K562 (cell line): ENCODE measurements at regions not wholly inside any gene's neighbourhood (a gene's known extent, or its start where the extent isn't known, plus 50 kb on each side); places are given as distances from the start of the nearest gene placed in this dataset.

Source experiments
- ATAC-seq: fragments of 200-7000 bp; cut with Tn5 transposase; 3 replicates; pipeline ENCODE4 v1.9.1; 2020; ENCODE audit warnings: moderate library complexity
- BruUV-seq: library from RNA; stranded (reverse); fragments of 400-500 nt; replicated peaks from 2 replicates; lab custom pipeline; 2021; lab: Mats Ljungman, UMichigan
- CTCF ChIA-PET: fragments of 300-600 bp; formaldehyde crosslinking; extraction: SDS; loops from one replicate; lab custom pipeline; 2021; ENCODE audit warnings: low intra/inter-chr PET ratio; lab: Yijun Ruan, JAX
- POLR2A ChIA-PET: fragments of 300-600, 350-650 bp; sonication (Branson Sonifier 250); formaldehyde crosslinking; extraction: SDS; loops from one replicate; lab custom pipeline; 2021; ENCODE audit warnings: antibody characterized with exemption, inconsistent platforms; lab: Yijun Ruan, JAX
- DNase-seq, 4 experiments: peaks; one replicate each; pipeline versions ENCODE4 v3.0.0 to v3.0.0-alpha.2; 2011 to 2018; ENCODE audit warnings: low spot score in 3 of 4, mixed read lengths in 3 of 4; ENCODE audit errors: extremely low read depth in 1 of 4
- FAIRE-seq: peaks from 2 replicates; lab custom pipeline; 2011; peaks lifted over from hg19 to GRCh38; lab: Jason Lieb, UNC
- H2AFZ ChIP-seq: 2 replicates; pipeline ENCODE4 v1.6.0; 2011; ENCODE audit warnings: low read depth, low read length, control low read depth, inconsistent platforms
- H3K27ac ChIP-seq: fragments of 200-600 bp; 3 replicates; pipeline ENCODE4 v1.8.0; 2011; ENCODE audit warnings: low read depth, mild to moderate bottlenecking, control low read depth, inconsistent platforms, low read length, moderate library complexity, mixed read lengths; ENCODE audit errors: extremely low read depth
- H3K27me3 ChIP-seq, 2 experiments: fragments of 300-600 bp in 1 of 2; 2 replicates in 1 of 2; 3 replicates in 1 of 2; pipeline versions ENCODE4 v1.6.0 to v1.8.0; 2011; ENCODE audit warnings: inconsistent platforms in 2 of 2, low read length in 2 of 2, mild to moderate bottlenecking in 1 of 2, mixed read lengths in 1 of 2, moderate library complexity in 1 of 2; ENCODE audit not compliant: control insufficient read depth in 2 of 2, insufficient read depth in 2 of 2
- H3K36me3 ChIP-seq: fragments of 300-600 bp; 3 replicates; pipeline ENCODE4 v1.8.0; 2011; ENCODE audit warnings: mild to moderate bottlenecking, low read length, inconsistent platforms; ENCODE audit not compliant: control insufficient read depth, insufficient read depth
- H3K4me1 ChIP-seq, 2 experiments: fragments of 200-600 bp in 1 of 2; replicated peaks in 1 of 2; 2 replicates in 1 of 2; 3 replicates in 1 of 2; pipeline versions ENCODE4 v1.5.1 to v1.8.0; 2011; ENCODE audit warnings: inconsistent platforms in 2 of 2, low read length in 2 of 2, mild to moderate bottlenecking in 1 of 2, mixed read lengths in 1 of 2, moderate library complexity in 1 of 2; ENCODE audit not compliant: control insufficient read depth in 2 of 2, insufficient read depth in 2 of 2
- H3K4me2 ChIP-seq: 2 replicates; pipeline ENCODE4 v1.6.1; 2011; ENCODE audit warnings: low read length, control low read depth, inconsistent platforms, mixed read lengths; ENCODE audit not compliant: insufficient read depth
- H3K4me3 ChIP-seq: fragments of 200-600 bp; sonication (generic), shearing (Covaris generic); 2 replicates; pipeline ENCODE4 v1.5.1; 2016; ENCODE audit warnings: control low read depth, inconsistent platforms
- H3K79me2 ChIP-seq: fragments of 200-600 bp; 3 replicates; pipeline ENCODE4 v1.8.0; 2011; ENCODE audit warnings: low read length, inconsistent platforms; ENCODE audit not compliant: control insufficient read depth, insufficient read depth
- H3K9ac ChIP-seq, 2 experiments: 2 replicates each; pipeline versions ENCODE4 v1.6.0 to v1.6.1; 2011; ENCODE audit warnings: low read depth in 2 of 2, low read length in 2 of 2, control low read depth in 1 of 2, inconsistent platforms in 1 of 2, mild to moderate bottlenecking in 1 of 2, mixed read lengths in 1 of 2; ENCODE audit not compliant: insufficient read depth in 1 of 2
- H3K9me1 ChIP-seq: one replicate; pipeline ENCODE4 v1.6.0; 2011; ENCODE audit warnings: inconsistent platforms, mild to moderate bottlenecking, low read length, moderate library complexity; ENCODE audit not compliant: control insufficient read depth, insufficient read depth
- H3K9me3 ChIP-seq: replicated peaks from 2 replicates; pipeline ENCODE4 v1.5.1; 2011; ENCODE audit warnings: low read depth, low read length, inconsistent platforms; ENCODE audit not compliant: control insufficient read depth, insufficient read depth
- H4K20me1 ChIP-seq: replicated peaks from 2 replicates; pipeline ENCODE4 v1.6.1; 2011; ENCODE audit warnings: low read length, inconsistent platforms, mixed read lengths; ENCODE audit not compliant: control insufficient read depth, insufficient read depth
- EP300 ChIP-seq: IDR thresholded peaks from 2 replicates; pipeline ENCODE4 v1.6.1; 2012; ENCODE audit warnings: low read length, improper control_type of control experiment
- GATAD2A ChIP-seq: fragments of 450-650 bp; IDR thresholded peaks from 2 replicates; pipeline ENCODE4 v1.6.1; 2017
- IFI16 ChIP-seq: fragments of 250-450 bp; sonication (Bioruptor Pico); IDR thresholded peaks from 2 replicates; pipeline ENCODE4 v2.1.2; 2022; ENCODE audit warnings: mild to moderate bottlenecking, inconsistent platforms
- JUNB ChIP-seq: fragments of 450-650 bp; formaldehyde crosslinking; conservative IDR thresholded peaks from 2 replicates; pipeline ENCODE4 v1.4.0; 2020; ENCODE audit warnings: mild to moderate bottlenecking
- LARP7 ChIP-seq: fragments of 450-650 bp; IDR thresholded peaks from 2 replicates; pipeline ENCODE4 v1.6.1; 2016
- MBD2 ChIP-seq: sonication (generic); IDR thresholded peaks from 2 replicates; pipeline ENCODE4 v1.6.1; 2016; ENCODE audit warnings: low read depth, borderline replicate concordance
- MEF2D ChIP-seq: conservative IDR thresholded peaks from 2 replicates; pipeline ENCODE4 v1.6.1; 2016; ENCODE audit warnings: low read depth, missing genetic modification characterization, missing compliant biosample characterization
- NCOA2 ChIP-seq, 2 experiments: fragments of 450-650 bp; IDR thresholded peaks; 2 replicates each; pipeline ENCODE4 v1.6.1; 2018; ENCODE audit warnings: mild to moderate bottlenecking in 2 of 2, moderate library complexity in 1 of 2; ENCODE audit not compliant: partially characterized antibody in 2 of 2
- NFIX ChIP-seq: fragments of 250-450 bp; sonication (Bioruptor Pico); IDR thresholded peaks from 2 replicates; pipeline ENCODE4 v1.4.0; 2020; ENCODE audit warnings: low read depth, mild to moderate bottlenecking, moderate library complexity
- PYGO2 ChIP-seq: fragments of 450-650 bp; IDR thresholded peaks from 2 replicates; pipeline ENCODE4 v1.6.1; 2016; ENCODE audit warnings: mild to moderate bottlenecking, missing genetic modification characterization, moderate library complexity, missing compliant biosample characterization
- RCOR1 ChIP-seq, 2 experiments: IDR thresholded peaks; 2 replicates each; pipeline ENCODE4 v1.6.1; 2012; ENCODE audit warnings: low read depth in 2 of 2, low read length in 2 of 2, borderline replicate concordance in 1 of 2, improper control_type of control experiment in 1 of 2
- SREBF2 ChIP-seq: sonication (generic); formaldehyde crosslinking; IDR thresholded peaks from 2 replicates; pipeline ENCODE4 v1.4.0; 2020; ENCODE audit warnings: mild to moderate bottlenecking, missing genetic modification reagents
- TRIM24 ChIP-seq, 2 experiments: fragments of 450-650 bp; IDR thresholded peaks; 2 replicates each; pipeline ENCODE4 v1.6.1; 2016
- ZNF224 ChIP-seq: sonication (generic); formaldehyde crosslinking; IDR thresholded peaks from 2 replicates; pipeline ENCODE4 v1.8.0; 2022; ENCODE audit warnings: mild to moderate bottlenecking, missing genetic modification reagents
- ZNF24 ChIP-seq: fragments of 450-650 bp; IDR thresholded peaks from 2 replicates; pipeline ENCODE4 v1.6.1; 2016
- ZNF444 ChIP-seq: fragments of 250-450 bp; sonication (Bioruptor Pico); IDR thresholded peaks from 2 replicates; pipeline ENCODE4 v1.4.0; 2020; ENCODE audit warnings: mild to moderate bottlenecking, moderate library complexity
- WGBS: fragments of 100-300 bp; shearing (Covaris generic); methylation state at CpG from one replicate; pipeline ENCODE4 v1.1.6; 2016; ENCODE audit warnings: low coverage, mixed read lengths; ENCODE audit not compliant: insufficient coverage; ENCODE audit errors: missing lambda C conversion rate; 5-methylcytosine and 5-hydroxymethylcytosine counted together
- in situ Hi-C: fragments of 300-500 bp; cut with MboI; formaldehyde crosslinking; loops from 4 replicates; pipeline ENCODE4 v1.15.0; 2018; ENCODE audit warnings: inconsistent platforms, mixed read lengths
- intact Hi-C: fragments of 100-400 bp; cut with micrococcal nuclease; formaldehyde crosslinking; loops from 2 replicates; pipeline ENCODE4 v1.14.2; 2022
- TF ChIP-seq, protein P1 (sequence below): fragments of 450-650 bp; formaldehyde crosslinking; IDR thresholded peaks from 2 replicates; pipeline ENCODE4 v1.4.0; 2020; ENCODE audit warnings: mild to moderate bottlenecking, moderate library complexity
- TF ChIP-seq, protein P2 (sequence below): fragments of 200-800 bp; sonication (Bioruptor generic); IDR thresholded peaks from 2 replicates; pipeline ENCODE4 v1.6.1; 2017; ENCODE audit warnings: missing genetic modification characterization, missing compliant biosample characterization
- TF ChIP-seq, protein P3 (sequence below): sonication (generic); formaldehyde crosslinking; IDR thresholded peaks from 2 replicates; pipeline ENCODE4 v1.8.0; 2022; ENCODE audit warnings: missing genetic modification reagents, mild to moderate bottlenecking, moderate library complexity, borderline replicate concordance
- TF ChIP-seq, protein P4 (sequence below): fragments of 250-450 bp; sonication (Bioruptor Pico); IDR thresholded peaks from 2 replicates; pipeline ENCODE4 v1.8.0; 2021; ENCODE audit warnings: moderate library complexity, mild to moderate bottlenecking, inconsistent platforms

DNA sequence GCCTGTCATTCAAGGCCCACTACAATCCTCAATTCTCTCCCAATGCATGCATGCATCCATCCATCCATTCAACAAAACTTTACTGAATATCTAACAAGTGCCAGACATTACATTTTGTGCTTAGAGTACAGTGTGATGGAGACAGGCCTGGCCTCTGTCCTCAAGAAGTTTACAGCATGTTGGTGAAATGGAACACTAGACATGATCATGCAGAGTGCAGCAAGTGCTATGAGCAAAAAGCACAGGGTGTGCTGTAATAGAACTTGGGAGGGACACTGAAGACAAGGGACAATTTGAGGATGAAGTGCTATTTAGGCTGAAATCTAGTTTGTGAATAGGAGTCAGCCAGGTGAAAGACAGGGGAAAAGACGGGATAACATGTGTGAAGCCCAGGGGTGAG lies 347.8 kb downstream of the PTEN start:
- no TSS peak for BruUV-seq
- WGBS, result 0% methylated on average over 1 of the region's 1 CpG

DNA sequence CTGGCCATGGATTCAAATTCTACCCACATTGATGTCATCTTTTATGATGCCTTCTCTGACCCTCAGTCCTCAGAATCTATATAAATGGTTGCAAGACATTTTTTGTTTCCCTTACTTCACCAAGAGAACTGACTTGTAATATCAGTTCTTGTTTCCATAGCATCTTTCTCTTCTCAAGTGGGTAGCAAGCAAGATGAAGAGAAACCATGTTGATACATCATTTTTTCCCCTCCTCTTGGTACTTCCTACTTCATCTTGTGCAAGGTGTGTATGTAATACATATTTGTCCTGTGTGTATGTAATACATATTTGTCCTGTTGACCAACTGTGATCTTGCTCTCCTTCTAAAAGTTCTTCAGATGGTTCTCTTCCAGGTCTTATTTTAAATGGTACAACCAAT lies 348.6 kb downstream of the PTEN start:
- no peak overlapping the region for H3K27ac ChIP-seq
- H3K4me2 ChIP-seq, result no peak overlapping the region
- no peaks in the 10 kb centered on the region for H3K9me3 ChIP-seq
- H3K9ac ChIP-seq, result no peak overlapping the region
- H3K27me3 ChIP-seq, result no peaks in the 10 kb centered on the region
- H2AFZ ChIP-seq, result no peak overlapping the region
- H3K9me1 ChIP-seq, result no peaks in the 10 kb centered on the region
- FAIRE-seq, result no peak
- H3K4me3 ChIP-seq, result no peak overlapping the region
- no peak for DNase-seq
- no peaks in the 10 kb centered on the region for H3K4me1 ChIP-seq
- ChIA-PET CTCF (no interaction called here), POLR2A (no interaction called here)
- no peaks in the 10 kb centered on the region for H3K79me2 ChIP-seq
- ATAC-seq, result no peak
- no TSS peak for BruUV-seq
- H3K36me3 ChIP-seq, result no peaks in the 10 kb centered on the region
- H4K20me1 ChIP-seq, result no peaks in the 10 kb centered on the region
- in situ Hi-C loops, result no loop called here
- intact Hi-C loops, result no loop called here
- TF ChIP-seq NCOA2 (IDR thresholded peaks at IDR 0.05; ENCODE audit: partially characterized antibody in 2 of 2) (no peak), MEF2D (no peak), NFIX (CRISPR knock-in tag) (no peak), JUNB (no peak), LARP7 (no peak), ZNF24 (no peak), ZNF224 (CRISPR knock-in tag) (no peak), MBD2 (no peak), GATAD2A (no peak)
- TF ChIP-seq, protein P1, sequence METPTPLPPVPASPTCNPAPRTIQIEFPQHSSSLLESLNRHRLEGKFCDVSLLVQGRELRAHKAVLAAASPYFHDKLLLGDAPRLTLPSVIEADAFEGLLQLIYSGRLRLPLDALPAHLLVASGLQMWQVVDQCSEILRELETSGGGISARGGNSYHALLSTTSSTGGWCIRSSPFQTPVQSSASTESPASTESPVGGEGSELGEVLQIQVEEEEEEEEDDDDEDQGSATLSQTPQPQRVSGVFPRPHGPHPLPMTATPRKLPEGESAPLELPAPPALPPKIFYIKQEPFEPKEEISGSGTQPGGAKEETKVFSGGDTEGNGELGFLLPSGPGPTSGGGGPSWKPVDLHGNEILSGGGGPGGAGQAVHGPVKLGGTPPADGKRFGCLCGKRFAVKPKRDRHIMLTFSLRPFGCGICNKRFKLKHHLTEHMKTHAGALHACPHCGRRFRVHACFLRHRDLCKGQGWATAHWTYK (CRISPR knock-in tag), result no peak
- TF ChIP-seq, protein P2, sequence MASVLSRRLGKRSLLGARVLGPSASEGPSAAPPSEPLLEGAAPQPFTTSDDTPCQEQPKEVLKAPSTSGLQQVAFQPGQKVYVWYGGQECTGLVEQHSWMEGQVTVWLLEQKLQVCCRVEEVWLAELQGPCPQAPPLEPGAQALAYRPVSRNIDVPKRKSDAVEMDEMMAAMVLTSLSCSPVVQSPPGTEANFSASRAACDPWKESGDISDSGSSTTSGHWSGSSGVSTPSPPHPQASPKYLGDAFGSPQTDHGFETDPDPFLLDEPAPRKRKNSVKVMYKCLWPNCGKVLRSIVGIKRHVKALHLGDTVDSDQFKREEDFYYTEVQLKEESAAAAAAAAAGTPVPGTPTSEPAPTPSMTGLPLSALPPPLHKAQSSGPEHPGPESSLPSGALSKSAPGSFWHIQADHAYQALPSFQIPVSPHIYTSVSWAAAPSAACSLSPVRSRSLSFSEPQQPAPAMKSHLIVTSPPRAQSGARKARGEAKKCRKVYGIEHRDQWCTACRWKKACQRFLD, result no peak

More for the DNA sequence above, 347.8 kb downstream of the PTEN start:
- ATAC-seq (no peak), FAIRE-seq (no peak), DNase-seq (no peak)
- Histone ChIP-seq H4K20me1 (no peaks in the 10 kb centered on the region), H3K9ac (no peak overlapping the region), H3K4me2 (no peak overlapping the region), H3K27ac (no peak overlapping the region), H3K27me3 (no peaks in the 10 kb centered on the region), H3K79me2 (no peaks in the 10 kb centered on the region), H3K36me3 (no peaks in the 10 kb centered on the region), H3K4me3 (no peak overlapping the region), H3K9me3 (no peaks in the 10 kb centered on the region), H3K4me1 (no peaks in the 10 kb centered on the region), H2AFZ (no peak overlapping the region), H3K9me1 (no peaks in the 10 kb centered on the region)
- ChIA-PET POLR2A (no interaction called here), CTCF (no interaction called here)
- in situ Hi-C loops, result no loop called here
- intact Hi-C loops, result no loop called here
- TF ChIP-seq, protein P3, sequence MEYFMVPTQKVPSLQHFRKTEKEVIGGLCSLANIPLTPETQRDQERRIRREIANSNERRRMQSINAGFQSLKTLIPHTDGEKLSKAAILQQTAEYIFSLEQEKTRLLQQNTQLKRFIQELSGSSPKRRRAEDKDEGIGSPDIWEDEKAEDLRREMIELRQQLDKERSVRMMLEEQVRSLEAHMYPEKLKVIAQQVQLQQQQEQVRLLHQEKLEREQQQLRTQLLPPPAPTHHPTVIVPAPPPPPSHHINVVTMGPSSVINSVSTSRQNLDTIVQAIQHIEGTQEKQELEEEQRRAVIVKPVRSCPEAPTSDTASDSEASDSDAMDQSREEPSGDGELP (CRISPR knock-in tag), result no peak
- TF ChIP-seq EP300, result no peak
- TF ChIP-seq IFI16 (CRISPR knock-in tag), result no peak
- TF ChIP-seq SREBF2, result no peak
- no peak for TF ChIP-seq ZNF444 (CRISPR knock-in tag)
- TF ChIP-seq TRIM24 (IDR thresholded peaks at IDR 0.05), result no peak
- TF ChIP-seq, protein P4, sequence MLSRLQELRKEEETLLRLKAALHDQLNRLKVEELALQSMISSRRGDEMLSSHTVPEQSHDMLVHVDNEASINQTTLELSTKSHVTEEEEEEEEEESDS (CRISPR knock-in tag), result no peak
- TF ChIP-seq RCOR1 (IDR thresholded peaks at IDR 0.05; ENCODE audit: borderline replicate concordance in 1 of 2, low read depth in 2 of 2, low read length in 2 of 2), result no peak
- TF ChIP-seq PYGO2 (tag), result no peak
- no peak for TF ChIP-seq NCOA2 (IDR thresholded peaks at IDR 0.05; ENCODE audit: partially characterized antibody in 2 of 2)
